ENCODE measurements at regions not wholly inside any gene's neighbourhood (a gene's known extent, or its start where the extent isn't known, plus 50 kb on each side); places are given as distances from the start of the nearest gene placed in this dataset.
"Not testable (repeated sequence)": the region's sequence is repeated elsewhere in the genome, so short reads cannot be mapped to it uniquely, and the experiment has no call there.

DNA sequence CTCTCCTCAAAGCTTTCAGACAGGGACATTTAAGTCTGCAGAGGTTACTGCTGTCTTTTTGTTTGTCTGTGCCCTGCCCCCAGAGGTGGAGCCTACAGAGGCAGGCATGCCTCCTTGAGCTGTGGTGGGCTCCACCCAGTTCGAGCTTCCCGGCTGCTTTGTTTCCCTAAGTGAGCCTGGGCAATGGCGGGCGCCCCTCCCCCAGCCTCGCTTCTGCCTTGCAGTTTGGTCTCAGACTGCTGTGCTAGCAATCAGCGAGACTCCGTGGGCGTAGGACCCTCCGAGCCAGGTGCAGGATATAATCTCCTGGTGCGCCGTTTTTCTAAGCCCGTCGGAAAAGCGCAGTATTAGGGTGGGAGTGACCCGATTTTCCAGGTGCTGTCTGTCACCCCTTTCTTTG lies 78.7 kb downstream of the DYNAP start:
- TF ChIP-seq, protein P1, sequence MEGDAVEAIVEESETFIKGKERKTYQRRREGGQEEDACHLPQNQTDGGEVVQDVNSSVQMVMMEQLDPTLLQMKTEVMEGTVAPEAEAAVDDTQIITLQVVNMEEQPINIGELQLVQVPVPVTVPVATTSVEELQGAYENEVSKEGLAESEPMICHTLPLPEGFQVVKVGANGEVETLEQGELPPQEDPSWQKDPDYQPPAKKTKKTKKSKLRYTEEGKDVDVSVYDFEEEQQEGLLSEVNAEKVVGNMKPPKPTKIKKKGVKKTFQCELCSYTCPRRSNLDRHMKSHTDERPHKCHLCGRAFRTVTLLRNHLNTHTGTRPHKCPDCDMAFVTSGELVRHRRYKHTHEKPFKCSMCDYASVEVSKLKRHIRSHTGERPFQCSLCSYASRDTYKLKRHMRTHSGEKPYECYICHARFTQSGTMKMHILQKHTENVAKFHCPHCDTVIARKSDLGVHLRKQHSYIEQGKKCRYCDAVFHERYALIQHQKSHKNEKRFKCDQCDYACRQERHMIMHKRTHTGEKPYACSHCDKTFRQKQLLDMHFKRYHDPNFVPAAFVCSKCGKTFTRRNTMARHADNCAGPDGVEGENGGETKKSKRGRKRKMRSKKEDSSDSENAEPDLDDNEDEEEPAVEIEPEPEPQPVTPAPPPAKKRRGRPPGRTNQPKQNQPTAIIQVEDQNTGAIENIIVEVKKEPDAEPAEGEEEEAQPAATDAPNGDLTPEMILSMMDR (IDR thresholded peaks at IDR 0.05) = not testable (repeated sequence)
- not testable (repeated sequence) for TF ChIP-seq POLR2A, EP300 (IDR thresholded peaks at IDR 0.05)

Measured in tibial nerve (tissue), 4 donors.